Limb (tissue), 2 donors: ENCODE measurements at regions not wholly inside any gene's neighbourhood (a gene's known extent, or its start where the extent isn't known, plus 50 kb on each side); places are given as distances from the start of the nearest gene placed in this dataset.

Source experiments
- DNase-seq, 2 donors: peaks; one replicate each; pipeline ENCODE4 v3.0.0-alpha.2; 2016; ENCODE audit errors: extremely low spot score in 2 of 2

- DNase-seq = no peak
Measured at GRCh38 chr5:162324328-162324727, 256.8 kb downstream of the GABRG2 start.

- peak in 1 of 2 donors; percentile 10 for DNase-seq
Measured at GRCh38 chr5:162325143-162325727, 257.7 kb downstream of the GABRG2 start.

GRCh38 chr5:162334944-162335343 lies 267.4 kb downstream of the GABRG2 start:
- DNase-seq = no peak

GRCh38 chr5:162360373-162360931 lies 292.9 kb downstream of the GABRG2 start:
- DNase-seq = no peak

GRCh38 chr5:162372256-162372655 lies 304.7 kb downstream of the GABRG2 start:
- DNase-seq = peak; percentile 32

- DNase-seq = no peak
Measured at GRCh38 chr5:162377895-162378294, 310.3 kb downstream of the GABRG2 start.

GRCh38 chr5:162382839-162383238 lies 315.3 kb downstream of the GABRG2 start:
- DNase-seq = no peak

GRCh38 chr5:162384225-162384624 lies 316.7 kb downstream of the GABRG2 start:
- DNase-seq = no peak

GRCh38 chr5:162391833-162392232 lies 324.3 kb downstream of the GABRG2 start:
- no peak for DNase-seq

- DNase-seq = no peak
Measured at GRCh38 chr5:162392336-162392735, 324.8 kb downstream of the GABRG2 start.

GRCh38 chr5:162393534-162393933 lies 326.0 kb downstream of the GABRG2 start:
- no peak for DNase-seq

GRCh38 chr5:162407614-162408013 lies 340.0 kb downstream of the GABRG2 start:
- no peak for DNase-seq

- DNase-seq = no peak
Measured at GRCh38 chr5:162410365-162410764, 342.8 kb downstream of the GABRG2 start.

- no peak for DNase-seq
Measured at GRCh38 chr5:162429142-162429541, 361.6 kb downstream of the GABRG2 start.

- DNase-seq = peak in 1 of 2 donors; percentile 8
Measured at GRCh38 chr5:162434281-162434680, 366.7 kb downstream of the GABRG2 start.

- DNase-seq = no peak
Measured at GRCh38 chr5:162436055-162436454, 368.5 kb downstream of the GABRG2 start.

- no peak for DNase-seq
Measured at GRCh38 chr5:162444129-162444762, 376.7 kb downstream of the GABRG2 start.

GRCh38 chr5:162456086-162456485 lies 388.5 kb downstream of the GABRG2 start:
- no peak for DNase-seq

GRCh38 chr5:162466011-162466410 lies 398.4 kb downstream of the GABRG2 start:
- no peak for DNase-seq

GRCh38 chr5:162473041-162473714 lies 405.6 kb downstream of the GABRG2 start:
- no peak for DNase-seq

GRCh38 chr5:162474239-162474638 lies 406.7 kb downstream of the GABRG2 start:
- no peak for DNase-seq

- DNase-seq = no peak
Measured at GRCh38 chr5:162484095-162484494, 416.5 kb downstream of the GABRG2 start.

GRCh38 chr5:162484986-162485385 lies 417.4 kb downstream of the GABRG2 start:
- no peak for DNase-seq
